Progenitor cell of endocrine pancreas (in vitro differentiated cells): ENCODE measurements at regions not wholly inside any gene's neighbourhood (a gene's known extent, or its start where the extent isn't known, plus 50 kb on each side); places are given as distances from the start of the nearest gene placed in this dataset.

Experiments
- DNase-seq: peaks from one replicate; pipeline ENCODE4 v3.0.0; 2021; ENCODE audit warnings: low spot score; ENCODE audit not compliant: unreplicated experiment
- H3K27ac Mint-ChIP-seq: 2 replicates; pipeline ENCODE4 v1.8.0; 2021; ENCODE audit warnings: mild to moderate bottlenecking, moderate library complexity, mixed read lengths
- H3K27me3 Mint-ChIP-seq: 2 replicates; pipeline ENCODE4 v1.8.0; 2021; ENCODE audit warnings: mixed read lengths
- H3K36me3 Mint-ChIP-seq: 2 replicates; pipeline ENCODE4 v1.8.0; 2022; ENCODE audit warnings: mixed read lengths; ENCODE audit not compliant: insufficient read depth
- H3K4me1 Mint-ChIP-seq: 2 replicates; pipeline ENCODE4 v1.8.0; 2021; ENCODE audit warnings: low read depth, mixed read lengths
- H3K4me3 Mint-ChIP-seq: 2 replicates; pipeline ENCODE4 v1.8.0; 2021; ENCODE audit warnings: low read depth, mild to moderate bottlenecking, moderate library complexity, mixed read lengths
- H3K9me3 Mint-ChIP-seq: 2 replicates; pipeline ENCODE4 v1.8.0; 2021; ENCODE audit warnings: low read depth, mixed read lengths
- CTCF ChIP-seq: fragments of 200-600 bp; sonication (generic); IDR thresholded peaks from one replicate; pipeline ENCODE4 v1.5.0; 2021; ENCODE audit warnings: antibody characterized with exemption, mild to moderate bottlenecking; ENCODE audit not compliant: unreplicated experiment

- H3K27ac Mint-ChIP-seq: no peak overlapping the region
- H3K9me3 Mint-ChIP-seq: peaks cover 7% of the 10 kb centered on the region
- peaks cover 3% of the 10 kb centered on the region for H3K4me1 Mint-ChIP-seq
- H3K27me3 Mint-ChIP-seq: no peaks in the 10 kb centered on the region
- no peak overlapping the region for H3K4me3 Mint-ChIP-seq
- TF ChIP-seq CTCF: no peak
- no peaks in the 10 kb centered on the region for H3K36me3 Mint-ChIP-seq
- DNase-seq: no peak
Observed at GRCh38 chr3:36631549-36631948, 132.8 kb downstream of the DCLK3 start.

GRCh38 chr3:36615861-36616260, 148.5 kb downstream of the DCLK3 start:
- peaks cover 2% of the 10 kb centered on the region for H3K4me1 Mint-ChIP-seq
- peaks cover 6% of the 10 kb centered on the region for H3K9me3 Mint-ChIP-seq
- H3K4me3 Mint-ChIP-seq: no peak overlapping the region
- H3K27ac Mint-ChIP-seq: no peak overlapping the region
- peaks cover 13% of the 10 kb centered on the region for H3K27me3 Mint-ChIP-seq
- H3K36me3 Mint-ChIP-seq: no peaks in the 10 kb centered on the region
- no peak for DNase-seq
- no peak for TF ChIP-seq CTCF

DNA sequence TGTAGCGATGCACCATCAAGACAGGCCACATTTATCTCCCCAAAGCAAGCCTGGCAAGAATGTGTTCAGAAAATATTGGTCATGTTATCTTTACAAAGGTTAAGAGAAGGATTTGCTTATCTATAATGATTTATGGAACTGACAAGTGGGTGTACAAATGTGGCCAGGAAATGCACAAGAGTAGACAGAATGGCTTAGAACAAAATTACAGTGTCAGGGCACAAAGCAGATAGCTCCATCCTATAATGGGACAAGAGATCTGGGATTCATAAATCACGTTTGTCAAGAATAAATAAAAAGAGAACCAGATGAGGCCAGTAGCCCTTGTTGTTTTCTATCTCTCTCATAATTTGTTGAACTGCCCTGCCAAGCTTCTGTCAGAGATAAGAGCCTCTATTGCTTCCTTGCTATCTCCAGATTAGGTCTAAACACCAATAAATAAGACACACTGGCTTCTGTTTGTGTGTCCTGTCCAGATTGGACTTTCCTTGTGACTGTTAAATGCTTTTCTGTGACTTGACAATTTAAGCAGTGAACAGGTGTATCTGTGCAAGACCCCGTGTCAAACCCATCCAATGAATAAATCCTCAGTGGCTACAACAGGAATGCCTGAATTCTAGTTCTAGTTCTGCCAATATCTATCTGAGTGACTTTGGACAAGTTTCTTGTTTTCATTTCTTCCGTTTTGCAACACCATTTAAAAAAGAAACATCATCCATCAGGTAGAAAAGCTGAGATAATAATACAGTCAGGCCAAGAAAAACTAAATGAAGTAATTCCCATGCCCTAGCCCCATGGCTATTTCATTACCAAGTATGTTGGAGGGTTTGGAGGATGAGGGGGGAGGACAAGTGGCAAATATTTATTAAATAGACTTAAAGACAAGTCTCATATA, 157.2 kb downstream of the DCLK3 start:
- no peak for DNase-seq
- Mint-ChIP-seq H3K36me3 (no peaks in the 10 kb centered on the region), H3K4me1 (peaks cover 24% of the 10 kb centered on the region), H3K4me3 (no peak overlapping the region), H3K27me3 (peaks cover 10% of the 10 kb centered on the region), H3K27ac (peak overlapping the region; percentile 9), H3K9me3 (peaks cover 6% of the 10 kb centered on the region)
- no peak for TF ChIP-seq CTCF

DNA sequence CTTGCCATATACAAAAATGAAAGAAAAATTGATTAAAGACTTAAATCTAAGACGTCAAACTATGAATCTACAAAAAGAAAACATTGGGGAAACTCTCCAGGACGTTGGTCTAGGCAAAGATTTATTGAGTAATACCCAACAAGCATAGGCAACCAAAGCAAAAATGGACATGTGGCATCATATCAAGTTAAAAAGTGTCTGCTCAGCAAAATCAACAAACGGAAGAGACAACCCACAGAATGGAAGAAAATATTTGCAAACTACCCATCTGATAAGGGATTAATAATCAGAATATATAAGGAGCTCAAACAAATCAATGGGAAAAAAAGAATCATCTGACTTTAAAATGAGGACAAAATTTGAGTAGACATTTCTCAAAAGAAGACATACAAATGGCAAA, 160.9 kb downstream of the DCLK3 start:
- TF ChIP-seq CTCF: no peak
- Mint-ChIP-seq H3K36me3 (no peaks in the 10 kb centered on the region), H3K4me3 (no peak overlapping the region), H3K4me1 (peaks cover 23% of the 10 kb centered on the region), H3K27me3 (peaks cover 16% of the 10 kb centered on the region), H3K27ac (no peak overlapping the region), H3K9me3 (peaks cover 4% of the 10 kb centered on the region)
- no peak for DNase-seq

DNA sequence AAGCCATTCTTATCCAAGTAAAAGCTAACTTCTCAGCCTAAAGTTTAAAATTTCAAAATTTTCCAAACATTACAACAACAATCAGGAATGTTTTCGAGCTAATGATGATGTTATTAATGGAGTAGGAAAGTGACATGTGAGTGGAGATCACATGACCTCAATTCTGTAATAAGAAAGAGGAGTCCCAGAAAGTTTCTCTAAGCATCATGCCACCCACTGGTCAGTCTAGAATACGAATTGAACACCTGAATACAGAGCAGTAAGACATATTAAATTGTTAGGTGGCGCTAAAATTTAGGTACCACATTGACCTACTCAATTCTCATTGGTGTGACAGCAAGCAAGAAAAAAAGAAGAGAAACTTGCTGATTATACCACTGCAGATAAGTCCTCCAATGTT, 163.9 kb downstream of the DCLK3 start:
- Mint-ChIP-seq H3K4me3 (no peak overlapping the region), H3K27me3 (peaks cover 16% of the 10 kb centered on the region), H3K9me3 (peaks cover 4% of the 10 kb centered on the region), H3K4me1 (no peaks in the 10 kb centered on the region), H3K36me3 (no peaks in the 10 kb centered on the region), H3K27ac (no peak overlapping the region)
- no peak for DNase-seq
- TF ChIP-seq CTCF: no peak
